Karpas-422 (cell line): ENCODE measurements at regions not wholly inside any gene's neighbourhood (a gene's known extent, or its start where the extent isn't known, plus 50 kb on each side); places are given as distances from the start of the nearest gene placed in this dataset.

Experiments
- DNase-seq: peaks from one replicate; pipeline ENCODE4 v3.0.0-alpha.2; 2015
- H2AFZ ChIP-seq: fragments of 200-600 bp; sonication (generic); 2 replicates; pipeline ENCODE4 v1.6.1; 2014; ENCODE audit warnings: antibody characterized with exemption, low read length, mixed read lengths
- H3K27ac ChIP-seq: fragments of 200-600 bp; sonication (generic); 2 replicates; pipeline ENCODE4 v1.5.1; 2014; ENCODE audit warnings: mild to moderate bottlenecking, low read length, moderate library complexity
- H3K27me3 ChIP-seq: fragments of 200-600 bp; sonication (generic); 2 replicates; pipeline ENCODE4 v1.6.1; 2014; ENCODE audit warnings: low read length, mixed read lengths
- H3K36me3 ChIP-seq: fragments of 200-600 bp; sonication (generic); 2 replicates; pipeline ENCODE4 v1.6.1; 2014; ENCODE audit warnings: low read length, mixed read lengths; ENCODE audit not compliant: insufficient read depth
- H3K4me1 ChIP-seq: fragments of 200-600 bp; sonication (generic); 2 replicates; pipeline ENCODE4 v1.6.1; 2014; ENCODE audit warnings: mild to moderate bottlenecking, low read length, mixed read lengths
- H3K4me2 ChIP-seq: fragments of 200-600 bp; sonication (generic); 2 replicates; pipeline ENCODE4 v1.6.1; 2014; ENCODE audit warnings: low read length, low read depth, mild to moderate bottlenecking; ENCODE audit not compliant: poor library complexity, severe bottlenecking
- H3K4me3 ChIP-seq: fragments of 200-600 bp; sonication (generic); 2 replicates; pipeline ENCODE4 v1.5.1; 2014; ENCODE audit warnings: mild to moderate bottlenecking, antibody characterized with exemption, low read length, mixed read lengths
- H3K79me2 ChIP-seq: fragments of 200-600 bp; sonication (generic); 2 replicates; pipeline ENCODE4 v1.6.1; 2014; ENCODE audit warnings: mild to moderate bottlenecking, low read length, mixed read lengths
- H3K9ac ChIP-seq: fragments of 200-600 bp; sonication (generic); 2 replicates; pipeline ENCODE4 v1.6.0; 2014; ENCODE audit warnings: low read length
- H3K9me2 ChIP-seq: fragments of 200-600 bp; sonication (generic), shearing (Covaris generic); replicated peaks from 2 replicates; pipeline ENCODE4 v1.6.0; 2014; ENCODE audit warnings: mild to moderate bottlenecking, low read length, moderate library complexity; ENCODE audit not compliant: insufficient read depth
- H3K9me3 ChIP-seq: fragments of 300-700, 200-600 bp; sonication (generic); 2 replicates; pipeline ENCODE4 v1.6.1; 2014; ENCODE audit warnings: low read length, mixed read lengths
- H4K20me1 ChIP-seq: fragments of 200-600 bp; sonication (generic); 2 replicates; pipeline ENCODE4 v1.6.1; 2014; ENCODE audit warnings: mild to moderate bottlenecking, antibody characterized with exemption, low read length, low read depth; ENCODE audit not compliant: insufficient read depth

DNA sequence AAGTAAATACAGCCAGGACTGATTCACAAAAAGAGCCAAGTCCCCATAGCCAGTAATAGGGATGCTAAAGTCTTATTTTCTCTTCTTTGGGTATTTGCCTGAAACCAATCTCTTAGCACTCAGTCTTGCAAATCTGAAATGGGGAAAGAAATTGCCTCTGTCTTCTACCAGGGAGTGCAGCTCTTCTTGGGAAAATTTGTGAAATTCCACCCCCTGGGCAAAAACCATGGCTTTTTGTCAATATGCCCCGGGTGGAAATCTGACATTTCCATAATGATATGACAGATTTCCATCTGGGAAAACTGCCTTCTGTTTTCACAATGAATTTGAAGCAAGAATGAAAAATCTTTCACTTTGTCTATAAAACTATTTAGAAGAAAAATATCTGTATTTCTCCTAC, 628.1 kb downstream of the BCL11A start:
- Histone ChIP-seq H3K4me3 (no peak overlapping the region), H3K27ac (no peak overlapping the region), H3K9me2 (no peaks in the 10 kb centered on the region), H3K9ac (no peak overlapping the region), H3K36me3 (no peaks in the 10 kb centered on the region), H3K4me1 (no peaks in the 10 kb centered on the region), H3K79me2 (no peaks in the 10 kb centered on the region), H2AFZ (no peak overlapping the region), H3K4me2 (no peak overlapping the region), H4K20me1 (no peaks in the 10 kb centered on the region), H3K27me3 (no peaks in the 10 kb centered on the region), H3K9me3 (no peaks in the 10 kb centered on the region)
- DNase-seq, result no peak

DNA sequence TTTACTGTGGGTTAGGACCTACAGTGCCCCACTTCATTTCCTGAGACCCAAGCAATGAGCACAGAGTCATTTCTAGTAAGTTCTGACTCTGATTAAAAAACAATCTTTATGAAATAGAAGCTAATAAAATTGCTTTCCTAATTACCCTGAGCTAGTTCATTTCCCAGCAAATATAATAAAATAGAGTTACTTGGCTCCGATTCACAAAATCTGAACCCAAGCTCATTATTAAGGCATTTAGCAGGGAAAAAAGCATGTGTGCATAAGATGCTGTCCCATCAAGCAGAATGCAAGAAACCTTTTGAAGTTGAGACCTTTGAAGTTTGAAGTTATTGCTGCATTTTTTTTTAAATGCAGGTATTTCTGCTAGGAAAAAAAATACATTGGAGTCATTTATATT, 629.1 kb downstream of the BCL11A start:
- Histone ChIP-seq H3K36me3 (no peaks in the 10 kb centered on the region), H3K9ac (no peak overlapping the region), H3K9me3 (no peaks in the 10 kb centered on the region), H3K9me2 (no peaks in the 10 kb centered on the region), H3K4me1 (no peaks in the 10 kb centered on the region), H4K20me1 (no peaks in the 10 kb centered on the region), H2AFZ (no peak overlapping the region), H3K27me3 (no peaks in the 10 kb centered on the region), H3K4me3 (no peak overlapping the region), H3K4me2 (no peak overlapping the region), H3K27ac (no peak overlapping the region), H3K79me2 (no peaks in the 10 kb centered on the region)
- DNase-seq, result no peak

DNA sequence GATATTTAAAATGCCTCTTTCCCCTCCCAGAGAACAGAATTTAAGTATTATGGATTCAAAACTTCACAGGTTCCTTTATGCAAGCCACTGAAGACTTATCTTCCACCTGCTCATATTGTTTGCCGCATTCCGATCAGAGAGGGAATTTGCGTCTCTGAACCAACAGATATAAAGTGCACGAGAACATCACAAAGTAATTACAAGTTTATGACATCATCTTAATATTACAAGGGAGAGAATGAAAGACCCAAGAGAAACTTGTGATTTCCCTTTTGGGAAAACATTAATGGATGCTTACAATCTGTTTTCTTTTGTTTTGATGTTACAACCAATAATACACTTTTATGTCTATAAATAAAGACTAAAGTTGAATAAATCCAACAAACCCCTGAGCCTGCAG, 631.0 kb downstream of the BCL11A start:
- H3K79me2 ChIP-seq, result no peaks in the 10 kb centered on the region
- H3K9me3 ChIP-seq, result no peaks in the 10 kb centered on the region
- H3K36me3 ChIP-seq, result no peaks in the 10 kb centered on the region
- H3K9me2 ChIP-seq, result no peaks in the 10 kb centered on the region
- H2AFZ ChIP-seq, result no peak overlapping the region
- no peaks in the 10 kb centered on the region for H4K20me1 ChIP-seq
- no peak for DNase-seq
- H3K4me1 ChIP-seq, result no peaks in the 10 kb centered on the region
- H3K27ac ChIP-seq, result no peak overlapping the region
- H3K27me3 ChIP-seq, result no peaks in the 10 kb centered on the region
- no peak overlapping the region for H3K9ac ChIP-seq
- no peak overlapping the region for H3K4me3 ChIP-seq
- H3K4me2 ChIP-seq, result no peak overlapping the region

DNA sequence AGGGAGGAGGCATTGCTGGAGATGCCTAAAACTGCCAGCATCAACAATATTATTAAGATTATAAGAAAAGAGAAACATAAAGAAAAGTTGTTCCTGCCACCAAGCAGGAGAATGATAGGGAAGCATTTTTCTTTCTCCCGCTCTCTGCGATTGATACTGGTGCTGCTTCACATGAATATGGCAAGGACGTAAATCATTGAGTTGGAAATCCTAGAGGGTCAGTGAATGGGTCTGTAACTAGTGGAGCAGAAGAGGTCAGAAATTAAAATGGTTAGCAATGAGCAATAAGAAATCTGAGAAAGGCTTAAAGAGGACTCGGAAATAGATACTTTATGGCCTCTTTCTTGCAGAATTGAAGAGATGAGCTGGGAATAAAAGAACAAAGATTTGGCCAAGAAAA, 631.7 kb downstream of the BCL11A start:
- H3K9me2 ChIP-seq, result no peaks in the 10 kb centered on the region
- no peak overlapping the region for H3K9ac ChIP-seq
- H3K9me3 ChIP-seq, result no peaks in the 10 kb centered on the region
- H3K27me3 ChIP-seq, result no peaks in the 10 kb centered on the region
- H3K4me3 ChIP-seq, result no peak overlapping the region
- H3K36me3 ChIP-seq, result no peaks in the 10 kb centered on the region
- H3K4me2 ChIP-seq, result no peak overlapping the region
- no peaks in the 10 kb centered on the region for H3K79me2 ChIP-seq
- no peaks in the 10 kb centered on the region for H4K20me1 ChIP-seq
- no peak overlapping the region for H2AFZ ChIP-seq
- no peak overlapping the region for H3K27ac ChIP-seq
- H3K4me1 ChIP-seq, result no peaks in the 10 kb centered on the region
- no peak for DNase-seq

DNA sequence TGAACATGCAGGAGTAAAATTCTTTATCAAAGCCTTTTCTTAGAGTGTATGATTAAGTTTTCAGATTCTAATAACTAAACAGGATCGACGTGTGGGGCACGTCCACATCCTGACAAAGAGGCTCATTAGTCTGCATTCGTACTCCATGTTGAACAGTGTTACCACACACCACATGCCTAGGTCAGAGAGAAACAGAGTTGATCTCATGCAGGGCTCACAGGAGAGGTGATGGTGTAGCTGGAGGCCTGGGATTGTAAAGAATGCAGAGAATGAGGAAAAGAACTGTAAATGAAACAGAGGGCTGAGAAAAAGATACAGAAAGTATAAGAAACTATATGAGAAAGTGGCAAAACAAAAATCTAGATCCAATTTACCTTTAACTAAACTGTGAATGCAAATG, 632.5 kb downstream of the BCL11A start:
- Histone ChIP-seq H3K79me2 (no peaks in the 10 kb centered on the region), H3K27me3 (no peaks in the 10 kb centered on the region), H3K4me3 (no peak overlapping the region), H3K36me3 (no peaks in the 10 kb centered on the region), H3K4me1 (no peaks in the 10 kb centered on the region), H3K27ac (no peak overlapping the region), H3K9me2 (no peaks in the 10 kb centered on the region), H2AFZ (no peak overlapping the region), H4K20me1 (no peaks in the 10 kb centered on the region), H3K9me3 (no peaks in the 10 kb centered on the region), H3K9ac (no peak overlapping the region), H3K4me2 (no peak overlapping the region)
- no peak for DNase-seq

DNA sequence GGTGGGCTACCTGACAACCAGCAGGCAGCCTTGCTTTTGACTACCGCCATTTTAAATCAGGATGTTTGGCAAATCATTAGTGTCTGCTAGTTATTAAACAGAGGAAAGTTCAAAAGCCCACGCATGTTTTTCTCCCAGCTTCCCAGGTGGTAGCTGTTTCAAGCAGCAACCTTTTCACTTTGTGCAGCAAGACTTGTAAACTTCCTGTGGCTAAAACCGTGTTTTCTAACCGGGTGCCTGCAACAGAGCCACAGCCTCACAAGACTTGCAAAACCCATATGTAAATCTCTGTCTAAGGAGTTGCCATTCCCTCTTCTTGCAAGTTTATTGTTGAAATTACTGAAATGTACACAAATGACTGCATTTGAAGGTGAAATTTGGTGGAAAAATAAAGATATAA, 633.1 kb downstream of the BCL11A start:
- no peaks in the 10 kb centered on the region for H4K20me1 ChIP-seq
- H3K9me2 ChIP-seq, result no peaks in the 10 kb centered on the region
- no peak overlapping the region for H2AFZ ChIP-seq
- H3K36me3 ChIP-seq, result no peaks in the 10 kb centered on the region
- no peak overlapping the region for H3K9ac ChIP-seq
- H3K27me3 ChIP-seq, result no peaks in the 10 kb centered on the region
- no peaks in the 10 kb centered on the region for H3K4me1 ChIP-seq
- H3K27ac ChIP-seq, result no peak overlapping the region
- no peak overlapping the region for H3K4me3 ChIP-seq
- DNase-seq, result no peak
- H3K9me3 ChIP-seq, result no peaks in the 10 kb centered on the region
- no peaks in the 10 kb centered on the region for H3K79me2 ChIP-seq
- no peak overlapping the region for H3K4me2 ChIP-seq

DNA sequence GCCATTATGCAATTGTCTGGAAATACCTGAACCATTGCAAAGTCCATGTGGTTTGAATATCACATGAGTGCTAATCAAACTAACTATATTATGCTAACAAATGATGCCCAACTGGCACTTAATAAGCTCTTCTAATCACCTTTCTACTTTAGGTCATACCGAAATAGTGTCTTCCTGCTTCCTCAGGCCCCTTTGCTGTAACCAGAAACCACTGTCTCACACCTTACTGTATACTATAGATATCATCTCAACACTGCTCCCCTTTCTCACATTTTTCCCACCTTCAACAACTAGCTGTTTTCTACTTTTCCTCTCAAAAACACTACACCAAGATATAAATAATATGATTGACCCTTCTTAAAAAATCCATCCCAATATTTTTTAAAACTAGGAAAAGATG, 633.9 kb downstream of the BCL11A start:
- Histone ChIP-seq H3K4me3 (no peak overlapping the region), H3K27me3 (no peaks in the 10 kb centered on the region), H3K9me2 (no peaks in the 10 kb centered on the region), H3K4me1 (no peaks in the 10 kb centered on the region), H3K9me3 (no peaks in the 10 kb centered on the region), H2AFZ (no peak overlapping the region), H3K9ac (no peak overlapping the region), H3K36me3 (no peaks in the 10 kb centered on the region), H3K4me2 (no peak overlapping the region), H4K20me1 (no peaks in the 10 kb centered on the region), H3K79me2 (no peaks in the 10 kb centered on the region), H3K27ac (no peak overlapping the region)
- DNase-seq, result no peak

DNA sequence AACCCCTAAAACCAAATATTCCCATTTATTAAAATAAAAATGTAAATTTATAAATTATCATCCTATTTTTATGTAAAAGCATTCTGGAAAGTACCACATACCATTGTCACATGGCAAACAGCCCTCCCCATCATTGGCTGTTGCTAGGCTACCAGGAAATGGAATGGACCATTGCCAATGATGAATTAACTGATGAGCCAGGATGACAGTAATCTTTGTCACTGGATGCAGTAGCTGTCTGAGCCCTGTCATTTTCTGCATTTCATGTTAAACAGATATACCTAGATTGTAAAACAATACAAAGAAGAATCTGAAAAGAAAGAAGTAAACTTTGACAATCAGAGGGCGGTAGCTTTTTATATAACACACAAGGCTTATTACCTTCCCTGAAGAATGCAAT, 641.4 kb downstream of the BCL11A start:
- no peaks in the 10 kb centered on the region for H4K20me1 ChIP-seq
- H3K4me1 ChIP-seq, result no peaks in the 10 kb centered on the region
- no peak for DNase-seq
- H3K4me3 ChIP-seq, result no peak overlapping the region
- H3K27me3 ChIP-seq, result no peaks in the 10 kb centered on the region
- no peaks in the 10 kb centered on the region for H3K36me3 ChIP-seq
- H2AFZ ChIP-seq, result no peak overlapping the region
- no peak overlapping the region for H3K27ac ChIP-seq
- no peaks in the 10 kb centered on the region for H3K9me3 ChIP-seq
- H3K9me2 ChIP-seq, result no peaks in the 10 kb centered on the region
- no peak overlapping the region for H3K4me2 ChIP-seq
- H3K79me2 ChIP-seq, result no peaks in the 10 kb centered on the region
- no peak overlapping the region for H3K9ac ChIP-seq

DNA sequence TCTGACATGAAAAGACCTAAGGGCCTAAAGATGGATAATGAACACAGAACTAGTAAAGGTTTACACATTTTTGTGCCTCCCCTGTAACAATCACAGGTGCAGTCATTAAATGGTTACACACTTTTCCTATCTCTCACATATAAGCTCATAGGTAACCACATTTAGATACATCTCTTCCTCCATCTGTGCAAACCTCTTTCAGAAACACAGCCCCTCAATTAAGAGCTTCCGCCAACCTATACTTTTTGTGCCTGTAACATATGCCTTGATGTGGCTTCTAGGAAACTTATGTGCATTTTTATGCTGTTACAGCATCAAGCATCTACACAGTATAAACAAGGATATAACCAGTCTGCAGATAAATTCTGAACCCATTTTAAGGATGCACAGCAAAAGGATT, 643.3 kb downstream of the BCL11A start:
- Histone ChIP-seq H2AFZ (no peak overlapping the region), H3K4me3 (no peak overlapping the region), H3K9ac (no peak overlapping the region), H3K9me2 (no peaks in the 10 kb centered on the region), H3K36me3 (no peaks in the 10 kb centered on the region), H3K79me2 (no peaks in the 10 kb centered on the region), H3K4me2 (no peak overlapping the region), H3K27ac (no peak overlapping the region), H4K20me1 (no peaks in the 10 kb centered on the region), H3K9me3 (no peaks in the 10 kb centered on the region), H3K27me3 (no peaks in the 10 kb centered on the region), H3K4me1 (no peaks in the 10 kb centered on the region)
- no peak for DNase-seq
